Body of pancreas (tissue), 4 donors: ENCODE measurements at regions not wholly inside any gene's neighbourhood (a gene's known extent, or its start where the extent isn't known, plus 50 kb on each side); places are given as distances from the start of the nearest gene placed in this dataset.

ENCODE experiments used
- ATAC-seq: fragments of 150-250 bp; one replicate; pipeline ENCODE4 v1.9.1; 2016
- DNase-seq, 4 donors: peaks; one replicate each; pipeline ENCODE4 v3.0.0-alpha.2; 2019
- H3K27ac ChIP-seq, 4 donors: fragments of 200-600 bp; sonication (generic); 1 replicate in 3 of 4; 2 replicates in 1 of 4; pipeline versions ENCODE4 v1.5.1 to v1.6.1; 2016 to 2019; ENCODE audit warnings: mild to moderate bottlenecking in 1 of 4, mixed read lengths in 1 of 4, moderate library complexity in 1 of 4
- H3K27me3 ChIP-seq, 2 donors: fragments of 200-600 bp; sonication (generic); one replicate each; pipeline ENCODE4 v1.6.0; 2016; ENCODE audit warnings: mild to moderate bottlenecking in 1 of 2
- H3K36me3 ChIP-seq, 2 donors: fragments of 200-600 bp; sonication (generic); replicated peaks in 1 of 2; 2 replicates each; pipeline ENCODE4 v1.5.1; 2016; ENCODE audit warnings: low read depth in 2 of 2; ENCODE audit not compliant: insufficient read depth in 1 of 2
- H3K4me1 ChIP-seq: fragments of 200-600 bp; sonication (generic); one replicate; pipeline ENCODE4 v1.6.0; 2016
- H3K4me3 ChIP-seq, 2 donors: fragments of 200-600 bp; sonication (generic); 1 replicate in 1 of 2; 2 replicates in 1 of 2; pipeline ENCODE4 v1.5.1; 2016 to 2019
- H3K9me3 ChIP-seq, 3 donors: fragments of 200-600 bp; sonication (generic); 1 replicate in 2 of 3; 2 replicates in 1 of 3; pipeline ENCODE4 v1.5.1; 2016
- CTCF ChIP-seq, 7 experiments: fragments of 450-650 bp in 4 of 7; fragments of 200-600 bp in 3 of 7; sonication (generic) in 3 of 7; IDR thresholded peaks; one replicate each; pipeline ENCODE4 v1.5.1; 2016 to 2019; ENCODE audit warnings: antibody characterized with exemption in 7 of 7
- POLR2A ChIP-seq, 3 donors: fragments of 450-650 bp; IDR thresholded peaks; one replicate each; pipeline ENCODE4 v1.6.1; 2016; ENCODE audit warnings: antibody characterized with exemption in 3 of 3, mild to moderate bottlenecking in 2 of 3
- WGBS, 2 donors: methylation state at CpG; one replicate each; pipeline ENCODE4 v1.1.5; 2017; 5-methylcytosine and 5-hydroxymethylcytosine counted together
- intact Hi-C: fragments of 100-400 bp; cut with DNase I; formaldehyde crosslinking; loops from one replicate; pipeline ENCODE4 v1.15.1; 2023

- Histone ChIP-seq H3K4me3 (no peak overlapping the region), H3K36me3 (no peaks in the 10 kb centered on the region), H3K9me3 (no peaks in the 10 kb centered on the region), H3K4me1 (no peaks in the 10 kb centered on the region), H3K27ac (no peak overlapping the region), H3K27me3 (no peaks in the 10 kb centered on the region)
- intact Hi-C loops, result no loop called here
- ATAC-seq (no peak), DNase-seq (no peak)
- TF ChIP-seq CTCF (IDR thresholded peaks at IDR 0.05), result no peak
- TF ChIP-seq POLR2A (IDR thresholded peaks at IDR 0.05), result no peak
- 55 to 67% methylated on average over 1 of the region's 1 CpG for WGBS, 2 donors
Observed at GRCh38 chr4:162878096-162878495, 288.6 kb downstream of the NAF1 start.

GRCh38 chr4:162874748-162875147 lies 291.9 kb downstream of the NAF1 start:
- ATAC-seq (no peak), DNase-seq (no peak)
- 49 to 54% methylated on average over 2 of the region's 2 CpGs for WGBS, 2 donors
- Histone ChIP-seq H3K27ac (no peak overlapping the region), H3K4me1 (no peaks in the 10 kb centered on the region), H3K4me3 (no peak overlapping the region), H3K27me3 (no peaks in the 10 kb centered on the region), H3K36me3 (no peaks in the 10 kb centered on the region), H3K9me3 (no peaks in the 10 kb centered on the region)
- TF ChIP-seq POLR2A (IDR thresholded peaks at IDR 0.05) (no peak), CTCF (IDR thresholded peaks at IDR 0.05) (no peak)
- intact Hi-C loops, result no loop called here

- intact Hi-C loops, result no loop called here
- Histone ChIP-seq H3K4me1 (no peaks in the 10 kb centered on the region), H3K4me3 (no peak overlapping the region), H3K27me3 (no peaks in the 10 kb centered on the region), H3K36me3 (no peaks in the 10 kb centered on the region), H3K27ac (no peak overlapping the region), H3K9me3 (no peaks in the 10 kb centered on the region)
- ATAC-seq, result no peak
- 53 to 60% methylated on average over 4 of the region's 4 CpGs for WGBS, 2 donors
- DNase-seq, result no peak
- TF ChIP-seq POLR2A (IDR thresholded peaks at IDR 0.05) (no peak), CTCF (IDR thresholded peaks at IDR 0.05) (no peak)
Observed at GRCh38 chr4:162871990-162872389, 294.7 kb downstream of the NAF1 start.

- TF ChIP-seq POLR2A (IDR thresholded peaks at IDR 0.05) (no peak), CTCF (IDR thresholded peaks at IDR 0.05) (no peak)
- no peaks in the 10 kb centered on the region for H3K4me1 ChIP-seq
- intact Hi-C loops, result no loop called here
Observed at GRCh38 chr4:162869157-162869556, 297.5 kb downstream of the NAF1 start.

GRCh38 chr4:162866565-162866964 lies 300.1 kb downstream of the NAF1 start:
- Histone ChIP-seq H3K4me1 (no peaks in the 10 kb centered on the region), H3K4me3 (no peak overlapping the region), H3K27ac (no peak overlapping the region), H3K9me3 (no peaks in the 10 kb centered on the region), H3K27me3 (no peaks in the 10 kb centered on the region), H3K36me3 (no peaks in the 10 kb centered on the region)
- intact Hi-C loops, result no loop called here
- ATAC-seq (no peak), DNase-seq (no peak)
- 63 to 69% methylated on average over 2 of the region's 2 CpGs for WGBS, 2 donors
- TF ChIP-seq CTCF (IDR thresholded peaks at IDR 0.05) (no peak), POLR2A (IDR thresholded peaks at IDR 0.05) (no peak)

More at GRCh38 chr4:162869157-162869556, 297.5 kb downstream of the NAF1 start:
- no peak for ATAC-seq
- Histone ChIP-seq H3K9me3 (no peaks in the 10 kb centered on the region), H3K27me3 (no peaks in the 10 kb centered on the region), H3K4me3 (no peak overlapping the region), H3K36me3 (no peaks in the 10 kb centered on the region), H3K27ac (no peak overlapping the region)
- DNase-seq, result no peak
